GM21529 (cell line): ENCODE measurements at regions not wholly inside any gene's neighbourhood (a gene's known extent, or its start where the extent isn't known, plus 50 kb on each side); places are given as distances from the start of the nearest gene placed in this dataset.
A peak's percentile ranks its signal among the peaks of the same experiment; 100 is the strongest.
"Not testable (repeated sequence)": the region's sequence is repeated elsewhere in the genome, so short reads cannot be mapped to it uniquely, and the experiment has no call there.

Experiments
- ATAC-seq: cut with Tn5 transposase; IDR thresholded peaks from one replicate; pipeline ENCODE4 v1.9.1; 2021; ENCODE audit not compliant: unreplicated experiment

DNA sequence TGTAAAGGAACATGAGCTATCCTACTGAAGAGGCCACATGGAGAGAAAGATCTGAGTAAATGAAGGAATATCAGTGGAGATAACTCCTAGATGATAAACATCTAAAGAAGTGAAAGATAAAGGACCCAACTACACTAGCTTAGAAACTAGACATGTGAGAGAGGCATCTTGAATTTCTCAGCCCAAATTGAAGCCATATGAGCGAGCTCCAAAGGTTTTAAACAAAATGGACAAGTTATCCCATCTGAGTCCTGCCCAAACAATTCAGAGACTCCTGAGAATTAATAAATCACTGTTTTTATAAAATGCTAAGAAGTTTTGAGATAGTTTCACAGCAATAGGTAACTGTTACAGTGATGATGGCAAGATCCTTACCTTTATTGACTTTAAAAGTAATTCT, 438.9 kb downstream of the NAV3 start:
- ATAC-seq, result no peak

DNA sequence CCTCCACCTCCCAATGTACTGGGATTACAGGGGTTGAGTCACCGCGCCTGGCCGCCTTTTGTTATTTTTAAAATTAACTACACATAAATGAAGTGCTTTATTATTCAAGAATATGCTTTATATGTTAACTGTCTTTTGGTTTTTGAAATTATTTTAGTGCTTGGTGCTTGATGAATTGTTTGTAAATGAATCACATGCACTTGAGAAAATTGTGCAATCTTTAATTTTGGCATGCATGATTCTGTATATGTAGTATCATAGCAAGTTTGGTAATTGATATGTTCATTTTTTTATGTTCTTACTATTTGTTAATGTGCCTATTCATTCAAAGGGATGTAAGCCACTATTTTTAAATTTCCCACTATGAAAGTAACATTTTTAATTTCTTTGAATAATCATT, 440.9 kb downstream of the NAV3 start:
- no peak for ATAC-seq

DNA sequence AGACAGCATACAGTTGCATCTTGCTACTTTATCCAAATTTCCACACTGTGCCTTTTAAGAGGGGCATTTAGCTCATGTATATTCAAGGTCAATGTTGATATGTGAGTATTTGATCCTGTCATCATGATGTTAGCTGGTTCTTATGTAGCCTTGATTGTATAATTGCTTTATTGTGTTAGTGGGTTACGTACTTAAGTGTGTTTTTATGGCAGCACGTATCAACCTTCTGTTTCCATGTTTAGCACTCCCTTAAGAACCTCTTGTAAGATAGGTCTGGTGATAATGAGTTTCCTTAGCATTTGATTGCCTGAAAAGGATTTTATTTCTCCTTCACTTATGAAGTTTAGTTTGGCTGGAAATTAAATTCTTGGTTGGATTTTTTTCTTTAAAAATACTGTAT, 445.2 kb downstream of the NAV3 start:
- no peak for ATAC-seq

DNA sequence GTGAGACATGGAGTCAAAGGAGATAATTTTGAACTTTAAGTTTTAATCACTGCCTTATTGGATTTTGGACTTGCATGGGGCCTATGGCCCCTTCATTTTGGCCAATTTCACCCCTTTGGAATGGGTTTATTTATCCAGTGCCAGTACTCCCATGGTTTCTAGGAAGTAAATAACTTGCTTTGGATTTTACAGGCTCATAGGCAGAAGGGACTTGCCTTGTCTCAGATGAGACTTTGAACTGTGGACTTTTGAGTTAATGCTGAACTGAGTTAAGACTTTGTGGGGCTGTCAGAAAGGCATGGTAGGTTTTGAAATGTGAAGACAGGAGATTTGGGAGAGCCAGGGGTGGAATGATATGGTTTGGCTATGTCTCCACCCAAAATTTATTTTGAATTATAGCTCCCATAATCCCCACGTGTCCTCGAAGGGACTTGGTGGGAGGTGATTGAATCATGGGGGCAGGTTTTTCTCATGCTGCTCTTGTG, 448.1 kb downstream of the NAV3 start:
- ATAC-seq, result no peak

DNA sequence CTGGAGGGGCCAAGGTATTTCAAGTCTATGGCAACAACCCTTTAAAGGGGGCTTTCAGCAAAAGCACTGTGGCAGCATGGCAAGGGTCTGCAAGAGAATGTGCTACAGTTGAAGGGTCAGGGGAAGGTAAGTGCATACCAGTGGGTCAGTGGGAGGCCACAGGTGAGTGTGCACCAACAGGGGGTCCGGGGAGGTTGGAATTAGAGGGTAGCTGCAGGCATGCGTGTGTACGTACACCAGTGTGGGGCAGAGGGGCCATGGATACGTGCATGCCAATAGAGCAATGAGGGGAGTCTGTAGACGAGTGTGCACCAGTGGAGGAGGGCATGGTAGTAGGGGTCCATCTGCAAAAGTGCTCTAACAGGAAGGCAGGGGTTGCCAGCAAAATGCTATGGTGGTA, 448.9 kb downstream of the NAV3 start:
- ATAC-seq, result no peak

DNA sequence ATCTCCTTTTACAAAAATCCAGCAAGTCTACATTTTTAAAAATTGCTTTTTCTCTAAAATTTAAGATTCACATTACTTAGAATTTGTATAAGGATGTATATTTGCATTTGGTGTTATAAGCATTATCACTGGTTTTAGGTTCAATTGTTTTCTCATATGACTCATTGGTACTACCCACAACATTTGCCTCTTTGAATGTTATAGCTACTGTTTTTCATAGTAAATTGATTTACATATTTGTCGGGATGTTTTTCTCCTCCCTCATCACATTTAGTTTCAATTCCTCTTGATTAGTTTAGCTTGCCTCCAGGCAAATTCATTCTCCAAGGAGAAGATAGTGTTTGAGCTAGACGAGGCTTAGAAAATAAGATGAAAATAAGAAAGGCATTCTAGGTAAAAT, 450.4 kb downstream of the NAV3 start:
- not testable (repeated sequence) for ATAC-seq

DNA sequence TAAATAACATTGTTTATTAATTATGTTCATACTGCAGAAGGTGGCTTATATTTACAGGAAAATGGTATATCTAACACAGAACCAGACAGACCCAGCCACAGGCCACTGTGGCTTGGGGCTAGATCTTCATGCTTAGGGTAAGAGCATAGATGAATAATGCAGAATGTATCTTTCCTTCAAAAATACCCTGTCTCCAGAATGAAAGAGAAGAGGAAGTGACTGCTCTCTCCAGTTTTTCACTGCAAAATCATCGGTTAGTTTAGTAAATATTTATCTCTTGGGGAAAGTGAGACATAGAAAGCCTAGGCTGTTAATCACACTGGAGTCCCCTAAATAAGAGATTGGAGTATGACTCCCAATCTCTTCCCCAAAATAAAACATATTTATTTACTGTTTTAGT, 453.7 kb downstream of the NAV3 start:
- no peak for ATAC-seq

DNA sequence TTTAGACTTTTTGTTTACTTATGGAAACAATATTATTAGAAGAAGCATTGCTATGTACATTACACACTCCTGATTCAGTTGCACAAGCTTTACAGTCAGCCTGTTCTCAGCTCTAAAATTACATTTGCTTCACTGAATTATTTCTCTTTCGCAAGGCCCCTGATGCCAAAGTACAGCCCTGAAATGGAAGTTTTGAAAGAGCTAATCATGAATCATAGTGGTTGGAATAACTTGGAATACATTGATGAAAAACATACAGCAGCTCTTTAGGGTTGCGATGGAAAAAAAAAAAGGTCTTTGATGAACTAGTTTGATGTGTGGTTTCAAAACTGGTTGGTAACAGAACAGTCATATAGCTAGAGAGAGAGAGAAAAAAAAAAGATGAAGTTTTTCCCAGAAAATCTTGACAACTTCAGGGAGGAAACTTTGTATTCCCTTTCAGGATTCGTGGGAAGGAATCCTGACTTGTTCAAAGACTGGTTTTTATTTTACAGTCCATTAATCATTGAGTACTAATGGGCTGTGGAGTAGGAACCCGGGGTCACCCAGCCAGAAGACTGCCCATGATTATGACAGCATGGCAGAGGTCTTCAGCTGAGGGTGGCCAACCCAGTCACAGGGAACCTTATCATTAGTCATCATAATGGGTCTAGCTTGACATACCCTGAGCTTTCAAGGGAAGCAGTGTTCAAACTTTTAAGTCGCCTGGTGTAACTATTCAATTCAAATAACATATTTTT, 460.1 kb downstream of the NAV3 start:
- ATAC-seq, result no peak

DNA sequence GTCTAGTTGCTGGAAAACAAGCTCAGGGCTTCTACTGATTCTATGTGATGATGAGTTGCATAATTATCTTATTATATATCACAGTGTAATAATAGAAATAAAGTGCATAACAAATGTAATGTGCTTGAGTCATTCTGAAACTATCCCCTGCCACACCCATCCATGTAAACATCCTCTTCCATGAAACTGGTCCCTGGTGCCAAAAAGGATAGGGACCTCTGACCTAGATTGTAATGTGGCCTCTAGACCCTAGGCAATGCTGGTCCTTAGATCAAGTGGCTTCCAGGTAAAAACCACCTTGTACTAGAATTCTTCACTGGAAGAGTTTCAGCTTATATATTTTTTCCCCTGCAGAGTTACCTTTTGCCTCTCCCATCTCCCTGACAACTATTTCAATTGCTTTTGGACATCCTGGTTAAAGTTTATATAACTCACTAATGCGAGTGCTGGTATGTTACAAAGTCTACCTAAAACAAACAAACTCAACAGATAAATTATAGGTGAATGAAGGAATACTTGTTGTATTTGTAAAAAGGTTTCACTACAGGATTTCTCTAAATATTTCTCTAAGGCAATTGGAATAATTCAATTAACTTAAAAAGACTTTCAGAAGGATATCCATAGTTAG, 462.5 kb downstream of the NAV3 start:
- ATAC-seq, result no peak

DNA sequence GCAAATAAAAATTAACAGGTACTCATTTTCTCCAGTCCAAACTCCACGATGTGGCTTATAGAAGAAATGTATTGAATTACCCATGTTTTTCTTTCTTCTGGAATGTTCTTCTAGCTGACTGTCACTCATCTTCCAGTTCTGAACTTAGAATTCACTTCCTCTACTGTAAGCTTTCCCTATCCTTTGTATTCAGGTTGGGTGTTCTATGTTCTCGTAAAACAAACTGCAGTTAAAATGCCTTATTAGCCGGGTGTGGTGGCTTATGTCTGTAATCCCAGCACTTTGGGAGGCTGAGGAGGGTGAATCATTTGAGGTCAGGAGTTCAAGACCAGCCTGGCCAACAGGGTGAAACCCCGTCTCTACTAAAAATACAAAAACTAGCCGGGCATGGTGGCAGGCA, 470.6 kb downstream of the NAV3 start:
- not testable (repeated sequence) for ATAC-seq

DNA sequence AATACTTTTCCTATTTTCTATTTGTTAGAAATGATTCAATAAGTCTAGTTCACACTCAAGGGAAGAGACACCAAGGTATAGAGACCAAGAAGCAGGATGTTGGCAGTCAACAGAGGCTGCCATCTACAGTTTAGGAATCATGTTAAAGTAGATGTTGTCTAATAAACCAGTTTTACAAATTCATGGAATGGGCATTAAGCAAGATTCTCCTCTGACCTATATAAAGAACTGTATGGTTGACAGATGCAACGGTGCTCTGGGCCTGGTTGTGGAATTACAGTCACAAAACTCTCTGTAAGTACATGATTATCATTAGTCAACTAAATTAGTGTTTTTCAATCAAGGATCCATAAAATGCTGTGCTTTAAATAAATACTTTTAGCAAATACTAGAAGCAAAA, 475.1 kb downstream of the NAV3 start:
- no peak for ATAC-seq

DNA sequence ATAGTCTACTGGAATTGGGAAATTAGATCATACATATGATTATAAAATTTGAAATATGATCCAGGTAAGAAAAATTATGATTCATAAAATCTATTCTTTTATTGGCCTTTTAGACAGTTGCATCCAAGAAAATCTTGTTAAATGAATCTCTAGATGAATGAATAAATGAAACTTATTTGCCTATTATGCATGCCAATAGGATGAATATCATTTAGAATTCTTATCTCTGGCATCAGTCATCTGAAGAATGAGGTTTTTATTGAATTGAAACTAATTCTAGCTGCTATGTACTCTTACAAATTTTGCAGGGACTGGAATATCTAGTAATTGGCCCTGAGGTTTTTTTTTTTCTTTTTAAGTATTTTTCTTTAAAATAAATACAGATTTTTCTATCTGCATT, 475.5 kb downstream of the NAV3 start:
- ATAC-seq, result no peak

DNA sequence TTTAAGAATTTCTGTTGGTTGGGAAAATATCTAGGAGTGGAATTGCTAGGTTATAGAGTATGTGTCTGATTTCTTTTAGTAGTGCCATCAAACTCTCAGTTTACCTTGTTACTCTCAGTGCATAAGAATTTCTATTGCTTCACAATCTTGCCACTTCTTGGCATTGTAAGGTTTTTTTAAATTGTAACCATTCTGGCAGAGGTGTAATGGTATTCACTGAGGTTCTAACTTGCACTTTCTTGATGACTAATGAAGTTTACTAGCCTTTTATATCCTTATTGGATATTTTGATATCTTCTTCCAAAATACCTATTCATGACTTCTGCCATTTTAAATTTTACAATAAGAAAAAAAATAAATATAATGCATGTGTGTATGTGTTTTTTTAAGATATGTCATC, 478.0 kb downstream of the NAV3 start:
- no peak for ATAC-seq

DNA sequence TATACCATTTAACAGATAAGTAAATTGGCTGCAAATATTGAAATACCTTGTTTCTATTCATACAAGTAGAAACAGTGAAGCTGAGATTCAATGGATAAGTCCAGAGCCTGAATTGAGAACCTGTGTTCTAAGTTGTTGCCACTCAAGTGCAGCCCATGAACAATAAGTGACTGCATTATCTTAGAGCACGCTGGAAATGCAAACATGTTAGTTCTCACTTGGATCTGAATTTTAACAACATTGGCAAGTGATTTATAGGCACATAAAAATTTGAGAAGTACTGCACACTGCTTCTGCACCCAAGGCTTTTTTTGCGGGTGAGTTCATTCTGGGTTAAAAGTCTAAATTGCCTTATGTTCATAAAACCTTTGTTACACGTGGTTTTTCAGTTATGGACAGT, 484.3 kb downstream of the NAV3 start:
- no peak for ATAC-seq

DNA sequence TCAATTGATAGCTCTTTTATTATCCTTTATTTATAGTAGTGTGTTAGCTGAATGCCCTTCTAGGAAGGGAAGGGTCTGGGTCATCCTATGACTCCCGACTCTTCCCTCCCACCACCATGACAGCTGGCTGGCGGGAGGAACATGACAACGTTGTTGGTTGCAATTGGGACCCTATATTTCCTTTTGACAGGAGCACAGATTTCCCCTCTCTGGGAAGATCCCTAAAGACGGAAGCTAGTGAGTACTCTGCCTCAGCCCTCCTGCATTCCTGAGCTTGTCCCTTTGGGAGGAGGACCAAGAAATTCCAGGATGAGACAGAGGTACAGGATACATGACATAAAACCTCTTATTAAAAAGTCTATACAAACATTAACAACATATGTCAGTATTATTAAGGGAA, 485.4 kb downstream of the NAV3 start:
- ATAC-seq, result no peak

DNA sequence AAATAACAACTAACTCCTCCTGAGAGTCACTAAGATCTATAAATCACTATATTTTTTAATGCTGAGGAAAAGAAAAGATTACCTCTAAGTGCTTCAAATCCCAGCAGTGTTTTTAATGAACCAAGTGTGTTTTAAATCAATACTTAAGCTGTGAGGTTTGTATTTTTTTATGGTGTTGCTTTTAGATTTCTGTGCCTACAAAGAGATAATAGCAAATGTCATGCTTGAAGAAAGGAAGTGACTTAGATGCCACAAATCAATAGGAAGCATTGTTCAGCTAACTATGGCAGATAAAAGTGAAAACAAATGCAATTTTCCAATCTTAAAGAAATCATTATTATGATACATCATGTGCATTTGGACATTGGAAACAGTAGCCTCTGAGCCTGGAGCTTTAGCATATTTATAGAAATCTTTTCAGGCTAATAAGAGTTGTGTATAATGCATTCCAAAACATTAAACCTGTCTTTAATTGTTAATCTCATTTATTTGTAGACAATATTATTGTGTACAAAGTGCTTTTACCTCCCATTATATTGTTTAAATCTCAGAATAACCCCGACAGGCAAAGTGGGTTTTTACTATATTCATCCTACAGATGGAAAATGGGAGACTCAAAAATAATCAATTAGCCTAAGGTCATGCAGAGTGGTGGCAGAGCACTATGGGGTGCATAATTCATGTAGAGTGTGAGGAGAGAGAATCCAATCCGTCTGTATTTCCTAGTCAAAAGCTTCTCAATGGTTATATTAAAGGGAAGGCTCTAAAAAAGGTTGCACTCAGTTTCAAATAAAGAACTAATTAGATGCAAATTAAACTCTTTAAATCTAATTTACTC, 486.2 kb downstream of the NAV3 start:
- no peak for ATAC-seq

DNA sequence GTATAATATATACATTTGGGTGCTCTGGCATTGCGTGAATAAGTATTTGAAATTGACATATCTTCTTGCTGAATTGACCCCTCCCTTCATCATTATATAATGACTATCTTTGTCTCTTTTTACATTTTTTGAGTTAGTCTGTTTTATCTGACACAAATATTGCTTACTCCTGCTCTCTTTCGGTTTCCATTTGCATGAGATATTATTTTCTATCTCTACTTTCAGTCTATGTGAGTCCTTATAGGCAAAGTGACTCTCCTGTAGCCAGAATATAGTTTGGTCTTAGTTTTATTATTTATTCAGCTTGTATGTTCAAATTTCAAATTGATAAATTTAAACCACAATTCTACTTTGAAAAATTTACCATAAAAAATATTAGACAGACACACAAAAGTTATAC, 491.0 kb downstream of the NAV3 start:
- ATAC-seq, result no peak

DNA sequence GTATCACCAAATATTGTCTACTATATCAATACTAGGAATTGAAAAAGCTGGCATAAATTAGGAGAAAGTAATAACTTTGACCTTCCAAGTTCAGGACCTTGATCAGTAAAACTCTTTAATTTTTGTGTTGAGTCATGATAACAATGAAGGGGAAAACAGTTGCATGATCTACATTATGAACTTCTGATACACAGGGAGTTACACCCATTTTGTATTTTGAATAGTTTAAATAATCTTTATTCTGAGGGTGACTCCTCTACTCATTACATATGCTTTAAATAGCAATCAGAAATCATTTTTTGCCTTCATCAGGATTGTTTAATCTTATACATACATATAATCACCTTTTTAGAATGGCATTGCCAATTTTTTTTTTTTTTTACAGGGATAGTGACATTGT, 492.5 kb downstream of the NAV3 start:
- ATAC-seq, result no peak

DNA sequence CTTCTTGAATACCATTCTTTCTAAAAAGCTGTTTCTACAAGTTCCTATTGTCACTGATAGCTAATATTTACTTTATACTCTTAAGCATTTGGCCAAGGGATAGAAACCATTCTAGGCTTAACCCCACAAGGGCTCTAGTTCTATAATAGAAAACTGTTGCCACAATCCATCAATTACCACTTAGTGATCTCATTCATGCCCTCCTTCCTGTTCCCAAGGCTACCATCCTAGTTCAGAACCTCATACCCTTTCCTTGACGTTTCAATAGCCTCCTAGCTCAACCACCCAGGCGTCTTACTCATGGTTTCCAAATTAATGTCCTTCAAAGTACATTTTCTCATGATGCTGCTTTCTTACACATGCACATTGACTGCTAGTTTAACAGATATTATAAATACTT, 493.5 kb downstream of the NAV3 start:
- ATAC-seq, result no peak

DNA sequence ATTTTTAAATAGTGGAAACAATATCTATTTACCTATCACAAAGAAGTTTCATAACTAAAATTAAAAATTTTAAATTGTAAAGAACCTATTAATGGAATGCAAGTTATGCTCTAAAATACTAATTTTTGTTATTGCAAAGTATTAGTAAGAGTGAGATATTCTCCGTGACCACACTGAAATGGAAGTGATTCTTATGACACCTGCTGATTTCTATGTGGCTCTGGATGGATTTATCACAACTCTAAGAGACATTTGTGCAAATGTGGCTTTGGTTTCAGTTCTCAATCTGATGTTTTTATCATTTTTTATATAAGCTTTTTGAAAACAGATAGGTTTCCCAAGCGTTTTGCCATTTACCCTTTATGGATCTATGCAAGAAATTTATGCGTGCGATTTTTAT, 497.8 kb downstream of the NAV3 start:
- peak; percentile 44 for ATAC-seq

DNA sequence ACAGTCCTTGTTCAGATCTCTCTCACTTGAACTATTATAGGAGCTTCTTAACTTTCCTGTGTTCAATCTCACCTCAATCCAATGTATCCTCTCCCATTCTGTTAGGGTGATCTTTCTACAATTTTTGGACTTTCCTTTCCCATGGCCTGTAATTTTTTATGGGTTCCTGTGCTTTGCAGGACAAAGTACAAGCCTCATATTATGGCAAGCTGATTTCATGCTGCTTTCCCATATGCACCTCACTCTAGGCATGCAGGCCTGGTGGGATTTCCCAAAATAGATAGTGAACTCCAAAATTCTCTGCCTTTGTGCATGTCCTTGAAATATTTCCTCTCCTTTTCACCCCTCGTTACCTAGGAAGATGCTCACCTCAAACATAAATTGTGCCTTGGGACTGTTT, 499.4 kb downstream of the NAV3 start:
- ATAC-seq, result no peak

DNA sequence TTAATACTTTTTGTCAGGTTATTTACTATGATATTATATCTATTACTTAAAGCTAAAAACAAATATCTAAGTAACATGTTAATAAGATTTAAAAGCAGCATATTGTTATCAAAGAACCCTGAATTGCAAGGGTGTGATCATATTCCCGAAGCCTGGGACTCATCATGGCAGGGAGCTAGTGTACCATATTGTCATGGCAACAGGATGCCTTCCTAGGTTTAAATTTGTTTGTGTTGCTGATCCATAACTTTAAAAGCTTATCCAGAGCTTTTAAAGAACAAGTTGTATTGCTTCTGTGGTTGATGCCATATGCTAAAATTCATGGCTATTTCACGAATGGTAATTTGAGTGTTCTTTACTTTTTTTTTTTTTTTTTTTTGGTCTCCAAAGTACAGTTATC, 500.5 kb downstream of the NAV3 start:
- no peak for ATAC-seq
